NCI-H82 treated with DMSO at 0.1 percent for 48 hours (cell line): ENCODE measurements at regions not wholly inside any gene's neighbourhood (a gene's known extent, or its start where the extent isn't known, plus 50 kb on each side); places are given as distances from the start of the nearest gene placed in this dataset.

Experiments
- DNase-seq: peaks from one replicate; lab custom pipeline; 2025; ENCODE audit not compliant: unreplicated experiment; lab: John Stamatoyannopoulos, UW

DNA sequence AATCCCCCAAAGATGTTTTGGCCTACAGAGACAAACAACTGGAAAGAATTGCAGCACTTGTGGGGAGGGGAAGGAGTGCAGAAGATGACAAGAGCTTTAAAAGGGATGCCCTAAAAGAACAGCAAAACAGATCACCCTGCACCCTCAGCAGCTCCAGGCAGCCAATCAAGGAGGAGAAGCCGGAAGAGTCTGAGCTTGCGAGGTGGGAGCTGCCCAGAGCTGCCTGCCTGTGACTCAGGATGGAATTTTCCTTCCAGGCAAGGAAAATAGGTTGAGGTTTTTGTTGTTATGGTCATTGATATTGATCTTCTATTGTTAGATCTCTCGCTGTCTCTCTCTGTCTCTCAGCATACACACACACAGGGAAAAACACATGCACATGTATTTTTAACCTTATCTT is 70.3 kb upstream of the MAP1B start:
- no peak for DNase-seq

DNA sequence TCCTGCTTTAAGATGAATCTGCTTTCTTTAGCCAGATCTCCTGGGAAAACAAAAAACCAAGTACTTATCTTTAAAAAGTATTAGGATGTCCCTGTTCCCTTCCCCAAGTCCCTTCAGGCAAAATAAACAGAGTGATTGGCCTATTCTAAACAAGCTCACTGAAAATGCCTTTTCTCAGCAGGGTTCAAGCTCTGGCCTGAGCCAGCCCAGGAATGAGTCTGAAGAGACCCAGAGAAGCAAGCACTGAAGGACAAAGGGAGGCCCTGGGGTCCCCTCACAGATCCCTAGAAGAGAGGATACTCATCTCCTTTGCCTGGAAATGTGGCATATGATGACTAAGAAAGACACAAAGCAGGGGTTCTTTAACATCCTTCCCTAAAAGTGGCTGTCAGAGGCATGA is 66.8 kb upstream of the MAP1B start:
- DNase-seq: no peak

DNA sequence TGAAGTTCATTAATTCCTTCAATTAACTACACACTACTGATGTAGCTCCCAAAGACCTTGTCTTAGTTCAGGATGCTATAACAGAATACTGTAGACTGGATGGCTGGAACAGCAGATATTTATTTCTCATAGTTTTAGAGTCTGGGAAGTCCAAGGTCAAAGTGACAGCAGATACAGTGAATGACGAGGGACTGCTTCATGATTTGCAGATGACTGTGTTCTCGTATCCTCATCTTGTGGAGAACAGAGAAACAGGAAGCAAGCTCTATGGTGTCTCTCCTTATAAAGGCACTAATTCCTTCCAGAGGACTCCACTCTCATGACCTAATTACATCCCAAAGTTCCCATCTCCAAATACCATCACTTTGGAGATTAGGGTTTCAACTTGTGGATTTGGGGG is 65.6 kb upstream of the MAP1B start:
- DNase-seq: no peak

- no peak for DNase-seq
Observed at GRCh38 chr5:72042097-72042496, 65.2 kb upstream of the MAP1B start.

DNA sequence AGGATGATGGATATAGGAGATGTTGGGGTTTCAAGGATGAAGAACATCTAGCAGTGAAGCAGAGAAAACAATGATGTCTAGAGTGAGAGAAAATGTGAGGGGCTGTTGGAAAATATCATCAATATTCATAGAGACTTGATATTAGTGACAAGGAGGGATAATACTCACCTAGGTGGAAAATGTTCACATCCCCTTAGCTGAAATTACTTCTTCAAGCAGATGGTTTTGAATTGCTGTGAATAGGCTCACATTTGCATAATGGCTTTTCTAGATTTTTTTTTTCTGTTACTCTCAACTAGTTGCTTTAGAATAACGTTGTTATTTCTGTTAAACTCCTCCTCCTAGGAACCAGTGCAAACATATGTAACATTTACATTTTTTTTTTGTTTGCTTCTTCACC is 61.6 kb upstream of the MAP1B start:
- DNase-seq: no peak

DNA sequence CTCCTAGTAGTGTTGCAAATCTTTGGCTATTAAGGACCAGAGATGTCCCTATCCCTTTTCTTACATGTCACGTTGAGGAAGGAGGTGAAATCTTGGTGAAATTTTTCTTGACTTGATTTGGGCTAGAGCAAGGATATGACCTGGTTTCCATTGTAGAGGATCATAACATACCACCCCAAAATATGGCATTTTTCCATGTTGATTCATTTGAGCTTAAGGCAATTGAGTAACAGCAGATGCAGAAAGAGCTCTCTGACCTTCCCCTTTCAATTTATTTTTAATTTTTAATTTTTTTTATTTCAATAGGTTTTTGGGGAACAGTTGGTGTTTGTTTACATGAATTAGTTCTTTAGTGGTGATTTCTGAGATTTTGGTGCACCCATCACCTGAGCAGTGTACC is 61.2 kb upstream of the MAP1B start:
- no peak for DNase-seq

DNA sequence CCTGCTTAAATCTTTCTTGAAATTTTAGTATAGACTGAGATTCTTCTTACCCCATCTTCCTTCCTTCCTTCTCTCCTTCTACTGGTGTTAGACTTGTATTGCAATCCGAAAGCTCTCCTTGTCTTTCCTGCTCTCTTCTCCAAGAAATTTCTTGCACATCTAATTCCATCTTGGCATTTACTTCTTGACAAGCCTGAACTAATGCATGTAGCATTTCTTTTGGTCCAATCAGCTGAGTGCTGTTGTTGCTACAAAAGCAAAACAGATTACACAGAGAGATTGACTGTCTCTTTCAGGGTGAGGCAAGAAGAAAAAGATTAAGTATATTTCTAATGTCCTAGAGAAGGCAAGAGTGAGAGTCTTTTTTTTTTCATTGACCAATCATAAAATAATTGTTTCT is 51.6 kb upstream of the MAP1B start:
- no peak for DNase-seq
